Astrocyte (in vitro differentiated cells and primary cell): ENCODE measurements at regions not wholly inside any gene's neighbourhood (a gene's known extent, or its start where the extent isn't known, plus 50 kb on each side); places are given as distances from the start of the nearest gene placed in this dataset.

Experiments used
- DNase-seq: peaks from one replicate; pipeline ENCODE4 v3.0.0-alpha.2; 2010; ENCODE audit warnings: low read depth
- FAIRE-seq: peaks from 2 replicates; lab custom pipeline; 2011; peaks lifted over from hg19 to GRCh38; lab: Jason Lieb, UNC
- H2AFZ ChIP-seq: 2 replicates; pipeline ENCODE4 v1.6.0; 2012; ENCODE audit warnings: low read depth, low read length, inconsistent platforms
- H3K27ac ChIP-seq: 2 replicates; pipeline ENCODE4 v1.5.1; 2011; ENCODE audit warnings: low read depth, low read length, inconsistent platforms
- H3K27me3 ChIP-seq: 2 replicates; pipeline ENCODE4 v1.6.0; 2011; ENCODE audit warnings: low read length, inconsistent platforms; ENCODE audit not compliant: insufficient read depth
- H3K36me3 ChIP-seq: 2 replicates; pipeline ENCODE4 v1.5.1; 2011; ENCODE audit warnings: low read length, inconsistent platforms; ENCODE audit not compliant: insufficient read depth
- H3K4me1 ChIP-seq: 2 replicates; pipeline ENCODE4 v1.5.1; 2011; ENCODE audit warnings: low read length, inconsistent platforms; ENCODE audit not compliant: insufficient read depth
- H3K4me2 ChIP-seq: 2 replicates; pipeline ENCODE4 v1.6.0; 2012; ENCODE audit warnings: low read length, inconsistent platforms
- H3K4me3 ChIP-seq: 2 replicates; pipeline ENCODE4 v1.5.1; 2011; ENCODE audit warnings: low read depth, mild to moderate bottlenecking, low read length, inconsistent platforms; ENCODE audit not compliant: insufficient read depth
- H3K79me2 ChIP-seq: 2 replicates; pipeline ENCODE4 v1.6.0; 2012; ENCODE audit warnings: mild to moderate bottlenecking, low read length, inconsistent platforms; ENCODE audit not compliant: insufficient read depth
- H3K9ac ChIP-seq: 2 replicates; pipeline ENCODE4 v1.6.0; 2012; ENCODE audit warnings: mild to moderate bottlenecking, low read length, inconsistent platforms
- H3K9me3 ChIP-seq: 2 replicates; pipeline ENCODE4 v1.5.1; 2012; ENCODE audit warnings: low read depth, mild to moderate bottlenecking, low read length, inconsistent platforms; ENCODE audit not compliant: insufficient read depth
- H4K20me1 ChIP-seq: 2 replicates; pipeline ENCODE4 v1.6.0; 2012; ENCODE audit warnings: low read length, inconsistent platforms; ENCODE audit not compliant: insufficient read depth
- H3K27ac Mint-ChIP-seq: one replicate; pipeline ENCODE4 v1.8.0; 2021; ENCODE audit warnings: mild to moderate bottlenecking, mixed read lengths; ENCODE audit not compliant: unreplicated experiment
- H3K27me3 Mint-ChIP-seq: one replicate; pipeline ENCODE4 v1.8.0; 2021; ENCODE audit warnings: low read depth, mixed read lengths; ENCODE audit not compliant: unreplicated experiment
- H3K36me3 Mint-ChIP-seq: one replicate; pipeline ENCODE4 v1.8.0; 2021; ENCODE audit warnings: low read depth, mixed read lengths; ENCODE audit not compliant: unreplicated experiment
- H3K4me1 Mint-ChIP-seq: one replicate; pipeline ENCODE4 v1.8.0; 2021; ENCODE audit warnings: low read depth, mixed read lengths; ENCODE audit not compliant: unreplicated experiment
- H3K4me3 Mint-ChIP-seq: one replicate; pipeline ENCODE4 v1.8.0; 2021; ENCODE audit warnings: mild to moderate bottlenecking, moderate library complexity, mixed read lengths; ENCODE audit not compliant: unreplicated experiment
- H3K9me3 Mint-ChIP-seq: one replicate; pipeline ENCODE4 v1.8.0; 2021; ENCODE audit warnings: mild to moderate bottlenecking, mixed read lengths; ENCODE audit not compliant: unreplicated experiment
- EZH2 ChIP-seq: IDR thresholded peaks from 2 replicates; pipeline ENCODE4 v1.6.1; 2012; ENCODE audit warnings: mild to moderate bottlenecking, low read length, inconsistent platforms; ENCODE audit not compliant: insufficient read depth
- TF ChIP-seq, protein P1 (sequence below): IDR thresholded peaks from 2 replicates; pipeline ENCODE4 v1.5.1; 2011; ENCODE audit warnings: low read depth, mild to moderate bottlenecking, inconsistent platforms, low read length, moderate library complexity; ENCODE audit not compliant: insufficient read depth

DNA sequence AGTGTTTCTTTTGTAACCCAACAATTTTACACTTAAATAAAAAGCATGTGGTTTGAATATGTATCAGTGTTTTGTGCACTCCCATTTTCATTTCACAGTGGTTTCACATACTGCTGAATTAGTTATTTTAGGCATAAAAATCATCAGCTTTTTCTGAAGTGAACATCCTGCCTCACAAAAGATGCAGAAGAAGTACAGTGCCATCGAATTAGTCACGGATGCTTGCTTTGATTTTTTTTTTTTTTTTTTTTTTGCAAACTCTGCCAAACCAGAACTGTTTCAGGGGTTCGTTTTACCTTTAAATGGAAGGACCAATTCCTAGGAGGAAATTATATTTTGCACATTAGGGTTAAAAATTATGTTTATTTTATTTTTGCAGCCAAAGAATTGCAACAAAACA lies 158.6 kb downstream of the RPS12 start:
- Histone ChIP-seq H3K4me3 (no peak overlapping the region), H2AFZ (no peak overlapping the region), H3K9me3 (no peaks in the 10 kb centered on the region), H3K27me3 (no peaks in the 10 kb centered on the region), H3K36me3 (no peaks in the 10 kb centered on the region), H4K20me1 (no peaks in the 10 kb centered on the region), H3K4me2 (no peak overlapping the region), H3K4me1 (no peaks in the 10 kb centered on the region), H3K79me2 (no peaks in the 10 kb centered on the region), H3K9ac (no peak overlapping the region), H3K27ac (no peak overlapping the region)
- Mint-ChIP-seq H3K27me3 (no peaks in the 10 kb centered on the region), H3K4me3 (no peak overlapping the region), H3K4me1 (peaks cover 4% of the 10 kb centered on the region), H3K36me3 (no peaks in the 10 kb centered on the region), H3K9me3 (no peaks in the 10 kb centered on the region), H3K27ac (no peak overlapping the region)
- DNase-seq: no peak
- no peak for TF ChIP-seq EZH2
- TF ChIP-seq, protein P1, sequence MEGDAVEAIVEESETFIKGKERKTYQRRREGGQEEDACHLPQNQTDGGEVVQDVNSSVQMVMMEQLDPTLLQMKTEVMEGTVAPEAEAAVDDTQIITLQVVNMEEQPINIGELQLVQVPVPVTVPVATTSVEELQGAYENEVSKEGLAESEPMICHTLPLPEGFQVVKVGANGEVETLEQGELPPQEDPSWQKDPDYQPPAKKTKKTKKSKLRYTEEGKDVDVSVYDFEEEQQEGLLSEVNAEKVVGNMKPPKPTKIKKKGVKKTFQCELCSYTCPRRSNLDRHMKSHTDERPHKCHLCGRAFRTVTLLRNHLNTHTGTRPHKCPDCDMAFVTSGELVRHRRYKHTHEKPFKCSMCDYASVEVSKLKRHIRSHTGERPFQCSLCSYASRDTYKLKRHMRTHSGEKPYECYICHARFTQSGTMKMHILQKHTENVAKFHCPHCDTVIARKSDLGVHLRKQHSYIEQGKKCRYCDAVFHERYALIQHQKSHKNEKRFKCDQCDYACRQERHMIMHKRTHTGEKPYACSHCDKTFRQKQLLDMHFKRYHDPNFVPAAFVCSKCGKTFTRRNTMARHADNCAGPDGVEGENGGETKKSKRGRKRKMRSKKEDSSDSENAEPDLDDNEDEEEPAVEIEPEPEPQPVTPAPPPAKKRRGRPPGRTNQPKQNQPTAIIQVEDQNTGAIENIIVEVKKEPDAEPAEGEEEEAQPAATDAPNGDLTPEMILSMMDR: no peak
- no peak for FAIRE-seq

- H3K4me2 ChIP-seq: no peak overlapping the region
- Mint-ChIP-seq H3K4me3 (no peak overlapping the region), H3K4me1 (peaks cover 4% of the 10 kb centered on the region), H3K9me3 (no peaks in the 10 kb centered on the region), H3K27me3 (no peaks in the 10 kb centered on the region), H3K36me3 (no peaks in the 10 kb centered on the region), H3K27ac (no peak overlapping the region)
- no peaks in the 10 kb centered on the region for H3K36me3 ChIP-seq
- no peak for FAIRE-seq
- DNase-seq: no peak
- H3K27me3 ChIP-seq: no peaks in the 10 kb centered on the region
- no peak overlapping the region for H3K27ac ChIP-seq
- TF ChIP-seq EZH2: no peak
- TF ChIP-seq, protein P1: no peak
- no peaks in the 10 kb centered on the region for H3K4me1 ChIP-seq
- H2AFZ ChIP-seq: no peak overlapping the region
- H3K9me3 ChIP-seq: no peaks in the 10 kb centered on the region
- no peaks in the 10 kb centered on the region for H3K79me2 ChIP-seq
- H3K9ac ChIP-seq: no peak overlapping the region
- H4K20me1 ChIP-seq: no peaks in the 10 kb centered on the region
- H3K4me3 ChIP-seq: no peak overlapping the region
These were observed 159.2 kb downstream of the RPS12 start for GRCh38 chr6:132973514-132973993.

DNA sequence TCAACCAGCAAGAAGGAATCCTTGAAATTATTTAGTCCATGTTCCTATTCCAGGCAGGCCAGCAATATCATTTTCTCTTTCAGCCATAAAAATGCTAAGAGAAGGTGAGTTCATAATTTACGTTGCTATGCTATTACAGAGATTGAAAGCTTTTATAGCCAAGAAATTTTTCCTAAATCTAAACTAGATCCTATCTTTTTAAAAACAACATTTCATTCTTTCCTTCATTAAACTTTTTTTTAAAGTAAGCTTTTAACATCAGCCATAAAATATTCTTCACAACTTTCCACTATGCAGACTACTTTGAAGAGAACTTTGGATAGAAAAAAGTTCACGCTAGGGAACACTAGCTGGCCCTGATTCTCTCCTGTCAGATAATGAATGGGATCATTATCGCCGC lies 159.8 kb downstream of the RPS12 start:
- Histone ChIP-seq H3K4me2 (no peak overlapping the region), H3K79me2 (no peaks in the 10 kb centered on the region), H3K27ac (no peak overlapping the region), H3K4me1 (no peaks in the 10 kb centered on the region), H3K9me3 (no peaks in the 10 kb centered on the region), H3K4me3 (no peak overlapping the region), H4K20me1 (no peaks in the 10 kb centered on the region), H3K27me3 (no peaks in the 10 kb centered on the region), H3K9ac (no peak overlapping the region), H2AFZ (no peak overlapping the region), H3K36me3 (no peaks in the 10 kb centered on the region)
- H3K36me3 Mint-ChIP-seq: no peaks in the 10 kb centered on the region
- FAIRE-seq: no peak
- no peaks in the 10 kb centered on the region for H3K9me3 Mint-ChIP-seq
- no peak overlapping the region for H3K4me3 Mint-ChIP-seq
- H3K27ac Mint-ChIP-seq: no peak overlapping the region
- no peaks in the 10 kb centered on the region for H3K27me3 Mint-ChIP-seq
- DNase-seq: no peak
- peaks cover 3% of the 10 kb centered on the region for H3K4me1 Mint-ChIP-seq
- TF ChIP-seq, protein P1: no peak
- TF ChIP-seq EZH2: no peak
